Osteoblast (primary cell): ENCODE measurements at regions not wholly inside any gene's neighbourhood (a gene's known extent, or its start where the extent isn't known, plus 50 kb on each side); places are given as distances from the start of the nearest gene placed in this dataset.
"Not testable (repeated sequence)": the region's sequence is repeated elsewhere in the genome, so short reads cannot be mapped to it uniquely, and the experiment has no call there.

Source experiments
- DNase-seq: peaks from one replicate; pipeline ENCODE4 v3.0.0; 2011; ENCODE audit warnings: low spot score, mixed read lengths; ENCODE audit not compliant: insufficient read length; ENCODE audit errors: missing footprints
- H2AFZ ChIP-seq: 2 replicates; pipeline ENCODE4 v1.6.0; 2011; ENCODE audit warnings: mild to moderate bottlenecking, low read length
- H3K27ac ChIP-seq: 2 replicates; pipeline ENCODE4 v1.5.1; 2011; ENCODE audit warnings: mild to moderate bottlenecking, low read depth, low read length, moderate library complexity
- H3K27me3 ChIP-seq: 2 replicates; pipeline ENCODE4 v1.6.0; 2012; ENCODE audit warnings: mild to moderate bottlenecking, control low read depth, inconsistent platforms, low read length, moderate library complexity; ENCODE audit not compliant: insufficient read depth
- H3K36me3 ChIP-seq: 2 replicates; pipeline ENCODE4 v1.5.1; 2011; ENCODE audit warnings: mild to moderate bottlenecking, low read length, control low read depth, moderate library complexity; ENCODE audit not compliant: insufficient read depth
- H3K4me1 ChIP-seq: 2 replicates; pipeline ENCODE4 v1.5.1; 2011; ENCODE audit warnings: mild to moderate bottlenecking, low read length, control low read depth, moderate library complexity; ENCODE audit not compliant: insufficient read depth
- H3K4me2 ChIP-seq: 2 replicates; pipeline ENCODE4 v1.6.0; 2011; ENCODE audit warnings: mild to moderate bottlenecking, low read length; ENCODE audit not compliant: insufficient read depth
- H3K4me3 ChIP-seq: fragments of 200-600 bp; sonication (generic); 3 replicates; pipeline ENCODE4 v1.5.1; 2012; ENCODE audit warnings: mild to moderate bottlenecking, low read length, inconsistent platforms; ENCODE audit not compliant: insufficient read depth
- H3K79me2 ChIP-seq: 2 replicates; pipeline ENCODE4 v1.6.0; 2012; ENCODE audit warnings: mild to moderate bottlenecking, low read length, control low read depth, inconsistent platforms; ENCODE audit not compliant: insufficient read depth
- H3K9me3 ChIP-seq: 2 replicates; pipeline ENCODE4 v1.5.1; 2011; ENCODE audit warnings: low read depth, low read length, control low read depth
- H4K20me1 ChIP-seq: 2 replicates; pipeline ENCODE4 v1.6.0; 2012; ENCODE audit warnings: mild to moderate bottlenecking, low read length, control low read depth; ENCODE audit not compliant: insufficient read depth
- CTCF ChIP-seq: IDR thresholded peaks from 2 replicates; pipeline ENCODE4 v1.5.1; 2011; ENCODE audit warnings: mild to moderate bottlenecking, low read depth, low read length, moderate library complexity; ENCODE audit errors: extremely low read depth

GRCh38 chr16:87216841-87217275 is 100.3 kb downstream of the C16orf95 start:
- TF ChIP-seq CTCF = no peak
- Histone ChIP-seq H3K79me2 (no peaks in the 10 kb centered on the region), H2AFZ (peak overlapping the region; percentile 90), H3K4me2 (peak overlapping the region; percentile 86), H4K20me1 (no peaks in the 10 kb centered on the region), H3K4me3 (peak overlapping the region; percentile 71), H3K36me3 (no peaks in the 10 kb centered on the region), H3K4me1 (peaks cover 21% of the 10 kb centered on the region), H3K27ac (peak overlapping the region; percentile 83), H3K9me3 (no peaks in the 10 kb centered on the region), H3K27me3 (no peaks in the 10 kb centered on the region)
- peak; percentile 94 for DNase-seq

- H3K79me2 ChIP-seq, H3K27ac ChIP-seq, H3K4me3 ChIP-seq, DNase-seq, H4K20me1 ChIP-seq, H2AFZ ChIP-seq, H3K36me3 ChIP-seq, H3K27me3 ChIP-seq, H3K9me3 ChIP-seq, H3K4me2 ChIP-seq: not testable (repeated sequence)
- peaks cover 12% of the 10 kb centered on the region for H3K4me1 ChIP-seq
Measured at GRCh38 chr16:87217802-87218201, 99.4 kb downstream of the C16orf95 start.

GRCh38 chr16:87218281-87219055 is 98.7 kb downstream of the C16orf95 start:
- no peak overlapping the region for H3K4me3 ChIP-seq
- H3K36me3 ChIP-seq = no peaks in the 10 kb centered on the region
- no peaks in the 10 kb centered on the region for H3K79me2 ChIP-seq
- no peaks in the 10 kb centered on the region for H3K9me3 ChIP-seq
- no peaks in the 10 kb centered on the region for H4K20me1 ChIP-seq
- H3K4me1 ChIP-seq = peaks cover 12% of the 10 kb centered on the region
- no peaks in the 10 kb centered on the region for H3K27me3 ChIP-seq
- DNase-seq = no peak
- H3K4me2 ChIP-seq = no peak overlapping the region
- no peak overlapping the region for H3K27ac ChIP-seq
- TF ChIP-seq CTCF = no peak
- no peak overlapping the region for H2AFZ ChIP-seq

GRCh38 chr16:87219287-87219909 is 97.8 kb downstream of the C16orf95 start:
- peak; percentile 10 for DNase-seq
- Histone ChIP-seq H3K27me3 (no peaks in the 10 kb centered on the region), H3K9me3 (no peaks in the 10 kb centered on the region), H3K79me2 (no peaks in the 10 kb centered on the region), H3K4me3 (no peak overlapping the region), H4K20me1 (no peaks in the 10 kb centered on the region), H3K4me2 (no peak overlapping the region), H2AFZ (no peak overlapping the region), H3K4me1 (peaks cover 12% of the 10 kb centered on the region), H3K36me3 (no peaks in the 10 kb centered on the region), H3K27ac (no peak overlapping the region)
- TF ChIP-seq CTCF = no peak
